GM19452 (cell line): ENCODE measurements at regions not wholly inside any gene's neighbourhood (a gene's known extent, or its start where the extent isn't known, plus 50 kb on each side); places are given as distances from the start of the nearest gene placed in this dataset.

Experiments
- ATAC-seq: cut with Tn5 transposase; IDR thresholded peaks from one replicate; pipeline ENCODE4 v1.9.1; 2021; ENCODE audit not compliant: unreplicated experiment

DNA sequence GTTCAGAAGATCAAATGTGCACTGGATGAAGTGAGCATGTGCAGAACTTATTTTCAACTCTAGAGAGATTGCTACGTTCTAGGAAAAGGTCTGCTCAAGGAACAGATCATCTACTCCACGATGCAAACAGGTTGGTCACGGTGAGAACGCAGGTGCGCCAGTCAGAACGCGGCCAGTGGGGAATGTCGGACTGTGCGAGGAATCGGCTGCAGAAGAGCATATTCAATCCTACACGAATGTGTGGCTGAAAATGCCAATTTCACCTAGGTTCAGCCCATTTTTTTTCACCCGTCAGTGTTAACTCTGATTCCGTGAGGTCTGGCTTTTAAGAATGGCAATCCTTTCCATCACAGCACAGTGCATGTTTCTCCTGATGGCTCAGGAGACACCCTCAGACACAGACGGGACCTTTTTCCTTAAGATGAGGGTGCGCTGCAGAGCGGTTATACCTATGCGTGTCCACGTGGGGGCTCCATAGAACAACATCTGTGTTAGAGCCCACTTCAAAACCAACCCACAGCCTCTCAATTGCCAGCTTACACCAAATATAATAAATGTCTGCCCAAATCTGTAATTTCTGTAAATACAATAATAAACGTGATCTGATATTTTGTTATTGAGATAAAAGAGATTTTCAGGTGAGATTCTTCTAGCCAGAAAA is 250.4 kb downstream of the FOXA2 start:
- peak; percentile 75 for ATAC-seq

DNA sequence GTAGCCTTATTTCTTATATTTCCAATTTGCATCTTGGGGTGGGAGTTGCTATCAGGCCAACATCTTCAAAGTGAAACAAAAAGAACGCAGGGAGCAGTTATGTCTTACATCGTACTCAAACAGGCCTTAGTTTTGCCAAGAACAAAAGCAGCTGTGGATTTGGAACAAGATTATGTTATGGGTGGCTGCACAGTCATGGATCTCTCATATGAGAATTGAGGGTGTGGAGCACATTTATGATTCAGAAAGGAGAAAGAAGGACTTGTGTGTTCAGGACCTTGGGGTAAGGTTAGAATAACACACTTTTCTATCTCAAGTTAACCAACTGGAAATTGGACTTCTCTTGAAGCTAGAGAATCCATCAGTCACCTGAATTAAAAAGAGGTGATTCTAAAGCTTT is 259.9 kb downstream of the FOXA2 start:
- ATAC-seq: no peak

DNA sequence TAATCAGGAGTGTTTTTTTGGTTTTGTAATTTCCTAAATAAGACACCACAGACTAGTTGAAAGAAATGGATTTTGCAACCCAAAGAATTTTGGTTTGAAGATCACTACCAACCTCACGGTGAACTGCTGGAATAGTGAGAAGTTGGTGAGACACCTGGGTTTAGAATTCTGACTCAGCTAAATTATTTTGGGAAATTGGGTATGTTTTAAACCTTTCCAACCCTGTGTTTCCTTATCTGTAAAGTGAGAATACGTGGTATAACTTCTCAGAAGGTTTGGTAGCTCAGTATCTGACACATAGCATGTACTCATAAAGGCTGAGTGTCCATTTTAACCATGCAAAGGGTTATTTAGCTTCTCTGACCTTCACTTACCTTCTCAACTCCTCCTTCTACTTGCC is 261.9 kb downstream of the FOXA2 start:
- no peak for ATAC-seq

DNA sequence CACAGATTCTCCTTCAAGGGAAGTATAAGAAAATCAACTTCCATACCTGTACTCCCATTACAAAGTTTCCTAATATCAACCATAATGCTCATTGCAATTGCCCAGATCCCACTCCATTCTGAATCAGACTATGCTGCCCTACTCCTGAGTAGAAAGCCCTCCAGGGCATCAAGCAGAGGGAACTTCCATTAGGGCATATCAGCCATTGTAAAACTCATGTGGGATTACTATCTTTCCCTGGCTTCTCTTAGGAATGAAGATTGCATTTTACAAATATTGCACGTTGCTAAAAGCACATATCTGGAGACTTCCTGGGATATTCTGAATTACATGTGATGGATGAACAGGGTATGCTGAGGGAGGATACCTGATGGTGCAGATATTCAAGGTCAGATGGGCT is 263.2 kb downstream of the FOXA2 start:
- no peak for ATAC-seq

DNA sequence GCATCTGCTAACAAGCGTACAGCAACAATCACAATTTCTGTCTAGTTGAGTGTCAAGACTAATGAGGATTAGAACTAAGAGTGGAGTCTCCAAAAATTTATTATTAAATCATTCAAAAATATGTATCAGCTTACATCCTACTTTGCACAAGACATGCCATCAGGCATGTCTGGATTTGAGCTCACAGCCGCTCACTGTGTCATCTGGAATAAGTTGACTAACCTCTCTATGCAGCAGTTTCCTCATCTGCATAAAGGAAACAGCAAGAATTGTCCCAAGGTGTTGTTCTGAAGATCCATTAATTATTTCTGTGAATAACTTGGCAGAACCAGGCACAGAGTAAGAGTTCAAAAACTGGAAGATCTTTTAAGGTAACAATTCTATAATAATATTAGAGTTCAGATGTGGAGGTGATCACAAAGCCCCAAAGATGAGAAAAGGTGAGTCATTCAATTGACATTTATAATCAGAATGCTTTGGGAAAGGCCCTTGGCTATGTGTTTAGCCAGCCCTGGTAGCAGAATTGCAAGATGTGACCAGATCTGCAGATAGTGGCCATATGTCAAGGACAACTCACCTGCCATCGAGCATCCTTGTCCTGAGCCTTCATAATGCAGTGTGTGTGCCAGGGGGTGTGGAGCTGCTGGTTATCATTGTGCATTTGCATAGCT is 264.0 kb downstream of the FOXA2 start:
- no peak for ATAC-seq

DNA sequence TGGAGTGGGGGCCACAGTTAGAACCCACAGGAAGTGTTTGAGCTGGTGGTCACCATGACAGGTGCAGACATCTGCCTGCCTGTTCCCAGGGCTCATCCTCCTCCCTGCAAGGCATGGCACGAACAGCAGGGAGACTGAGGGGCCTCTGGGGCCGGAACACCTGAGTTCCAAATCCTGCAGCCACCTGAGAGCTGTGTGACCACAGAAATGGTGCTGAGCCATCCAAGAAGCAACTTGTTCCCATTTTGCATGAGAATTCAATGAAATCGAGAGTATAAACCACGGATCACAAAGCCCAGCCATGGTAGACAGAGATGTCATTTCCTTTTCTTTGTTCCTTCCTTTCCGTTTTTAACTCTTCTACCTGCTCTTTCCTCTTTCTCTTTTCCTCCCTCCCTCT is 268.6 kb downstream of the FOXA2 start:
- ATAC-seq: no peak

DNA sequence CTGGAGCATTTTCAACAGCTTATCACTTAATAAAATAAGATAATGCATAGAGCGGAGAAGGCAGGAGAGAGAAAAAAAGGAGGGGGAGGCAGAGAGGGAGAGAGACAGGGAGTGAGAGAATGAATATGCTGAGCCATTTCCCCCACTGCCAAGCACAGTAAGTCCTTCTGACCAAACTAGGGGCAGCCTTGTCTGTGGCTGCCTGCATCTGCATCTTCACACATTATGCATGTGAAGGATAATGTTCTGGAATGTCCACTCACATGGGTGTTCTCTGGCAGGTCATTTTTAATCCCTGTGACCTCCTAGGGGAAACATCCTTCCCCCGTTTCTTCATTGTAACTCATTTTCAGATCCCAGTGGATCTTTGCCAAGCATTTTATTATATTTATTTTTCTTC is 269.3 kb downstream of the FOXA2 start:
- ATAC-seq: no peak

DNA sequence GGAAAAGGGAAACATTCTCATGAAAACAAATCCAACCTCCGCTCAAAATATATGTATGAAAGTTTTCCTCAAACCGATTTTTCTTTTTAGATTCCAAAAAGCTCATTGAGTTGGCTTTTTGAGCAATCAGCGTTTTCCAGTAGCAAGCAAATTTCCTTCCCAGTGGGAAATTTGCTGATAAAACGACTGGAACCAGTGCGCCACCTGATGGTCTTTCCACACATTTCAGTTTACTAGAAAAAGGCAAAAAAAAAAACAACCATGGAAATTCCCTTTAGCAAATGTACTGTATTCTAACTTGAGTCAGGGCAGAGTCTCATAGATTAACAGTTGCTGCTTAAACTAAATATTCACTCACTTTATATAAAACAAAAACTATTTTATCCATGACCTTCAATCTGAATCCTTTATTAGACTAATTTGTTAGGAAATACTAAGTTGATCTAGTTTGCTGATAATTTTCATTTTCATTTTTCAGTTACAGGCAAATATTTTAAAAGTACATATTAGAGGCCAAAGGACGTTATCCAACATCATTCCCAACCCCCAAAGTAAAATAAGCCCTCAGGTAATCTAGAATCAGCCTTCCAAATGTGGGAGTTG is 271.5 kb downstream of the FOXA2 start:
- ATAC-seq: no peak

DNA sequence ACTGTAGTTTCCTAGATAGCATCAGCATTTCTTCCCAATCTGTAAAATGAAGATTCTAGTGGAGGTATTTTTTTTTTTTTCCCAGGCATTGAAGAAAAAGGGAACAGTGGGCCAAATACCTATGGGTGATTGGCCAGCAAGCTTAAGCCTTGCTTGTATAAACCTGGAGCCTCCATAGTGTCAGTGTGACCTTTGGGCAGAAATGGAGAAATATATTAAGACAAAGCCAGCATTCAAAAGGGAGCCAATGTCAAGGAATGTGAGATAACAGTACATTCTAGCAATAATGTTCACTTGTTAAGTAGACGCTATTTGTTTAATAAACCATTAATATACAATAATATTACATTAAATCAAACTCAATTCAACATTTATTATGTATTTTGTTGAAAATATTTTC is 275.4 kb downstream of the FOXA2 start:
- ATAC-seq: no peak

DNA sequence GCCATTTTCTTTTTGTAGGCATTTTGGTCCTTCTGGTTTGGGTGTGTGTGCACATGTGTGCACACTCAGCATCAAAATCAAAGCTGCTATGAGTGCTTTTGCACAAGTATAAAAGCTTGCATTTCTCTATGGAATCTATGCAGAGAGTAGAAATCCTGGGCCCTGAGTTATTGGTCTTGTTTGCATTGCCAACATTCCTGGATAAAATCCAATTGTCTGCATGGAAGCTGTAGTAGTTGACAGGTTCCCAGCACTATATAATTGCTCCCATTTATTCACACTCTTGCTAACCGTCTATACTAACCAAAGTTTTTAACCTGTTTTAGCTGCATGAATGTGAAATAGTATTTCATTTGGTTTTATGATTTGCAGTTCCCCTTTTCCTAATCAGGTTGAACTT is 277.0 kb downstream of the FOXA2 start:
- ATAC-seq: no peak

DNA sequence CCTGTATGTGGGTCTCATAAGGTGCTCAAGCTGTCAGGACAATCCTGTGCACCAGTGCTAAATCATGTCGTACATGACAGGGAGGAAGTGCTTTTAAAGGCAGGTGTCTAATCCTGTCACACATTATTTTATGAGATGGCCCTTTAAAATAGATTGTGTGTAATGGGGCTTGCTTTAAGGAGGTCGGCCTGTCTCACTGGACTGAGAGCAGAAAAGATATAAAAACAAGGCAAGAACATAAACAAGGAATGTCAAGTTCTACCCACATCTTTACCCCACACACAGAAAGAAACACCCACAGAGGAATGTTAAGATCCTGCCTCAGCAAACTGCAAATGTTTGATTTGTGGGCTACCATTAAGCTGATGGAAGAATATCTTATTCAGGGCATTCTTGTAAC is 279.0 kb downstream of the FOXA2 start:
- no peak for ATAC-seq

DNA sequence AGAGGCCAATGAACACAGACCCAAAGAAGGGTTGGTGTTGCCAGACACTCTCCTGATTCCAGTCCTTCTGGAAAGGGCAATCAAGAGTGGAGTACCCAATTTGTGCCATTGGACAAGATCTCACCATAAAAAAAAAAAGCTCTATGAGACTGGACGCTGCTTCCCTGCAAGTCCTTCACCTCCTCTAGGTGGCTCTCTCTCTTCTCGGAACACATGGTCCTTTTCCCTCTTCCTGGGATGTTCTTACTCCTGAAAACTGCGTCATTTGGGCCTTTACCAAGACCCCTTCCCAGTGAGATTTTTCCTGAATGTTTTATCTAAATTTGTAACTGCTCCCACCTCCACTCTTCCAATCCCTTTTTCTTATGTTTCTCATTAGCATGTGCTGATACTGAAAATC is 280.8 kb downstream of the FOXA2 start:
- no peak for ATAC-seq

DNA sequence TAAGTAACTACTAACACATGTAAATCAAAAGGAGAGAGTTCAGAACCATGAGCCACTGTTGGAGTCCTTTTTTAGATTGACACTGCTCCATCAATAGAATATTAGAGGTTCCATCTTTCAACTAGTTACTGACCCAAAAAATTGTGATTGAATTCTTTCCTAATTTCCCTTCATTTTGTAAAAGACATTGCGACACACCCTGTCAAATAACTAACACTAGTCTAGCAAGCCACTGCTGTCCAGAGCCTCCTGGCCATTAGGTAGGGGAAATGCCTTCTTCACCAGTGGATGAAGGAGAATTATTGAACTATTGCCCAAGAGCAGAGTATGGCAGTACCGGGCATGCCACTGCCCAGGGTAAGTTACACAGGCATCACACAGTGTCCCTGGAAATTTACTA is 282.3 kb downstream of the FOXA2 start:
- ATAC-seq: no peak

DNA sequence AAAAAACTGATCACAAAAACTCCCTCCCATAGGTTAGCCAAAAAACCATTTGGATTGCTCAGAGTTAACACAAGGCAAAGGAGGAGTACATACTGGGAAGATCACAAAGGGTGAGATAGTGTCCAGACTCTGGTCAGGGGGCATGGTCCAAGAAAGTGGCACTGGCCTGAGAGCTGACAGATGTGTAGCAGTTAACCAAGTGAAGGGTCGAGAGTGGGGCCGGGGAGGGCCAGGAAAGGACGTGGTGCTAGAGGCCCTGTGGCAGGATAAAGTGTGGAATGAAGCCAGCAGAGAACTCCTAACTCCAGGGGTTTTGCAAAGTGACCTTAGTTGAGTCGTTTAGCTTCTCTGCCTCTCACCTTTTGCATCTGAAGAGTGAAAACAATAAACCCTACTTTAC is 290.5 kb downstream of the FOXA2 start:
- ATAC-seq: no peak

DNA sequence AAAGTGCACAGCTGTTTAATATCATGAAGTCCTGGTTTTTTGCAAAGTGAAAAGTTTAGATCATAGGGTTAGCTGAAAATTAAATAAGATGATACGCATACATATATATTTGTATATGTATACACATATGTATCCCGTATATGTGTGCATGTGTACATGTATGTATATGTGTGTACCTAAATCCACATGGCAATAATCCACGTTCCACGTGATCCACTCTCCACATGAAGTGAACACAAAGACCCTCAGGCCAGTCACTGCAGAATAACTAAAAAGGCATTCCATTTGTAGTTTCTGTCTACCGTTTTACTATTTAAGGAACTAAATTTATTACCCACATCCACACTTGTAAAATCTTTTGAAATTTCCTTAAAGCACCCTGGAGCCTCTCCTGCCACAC is 294.9 kb downstream of the FOXA2 start:
- no peak for ATAC-seq

DNA sequence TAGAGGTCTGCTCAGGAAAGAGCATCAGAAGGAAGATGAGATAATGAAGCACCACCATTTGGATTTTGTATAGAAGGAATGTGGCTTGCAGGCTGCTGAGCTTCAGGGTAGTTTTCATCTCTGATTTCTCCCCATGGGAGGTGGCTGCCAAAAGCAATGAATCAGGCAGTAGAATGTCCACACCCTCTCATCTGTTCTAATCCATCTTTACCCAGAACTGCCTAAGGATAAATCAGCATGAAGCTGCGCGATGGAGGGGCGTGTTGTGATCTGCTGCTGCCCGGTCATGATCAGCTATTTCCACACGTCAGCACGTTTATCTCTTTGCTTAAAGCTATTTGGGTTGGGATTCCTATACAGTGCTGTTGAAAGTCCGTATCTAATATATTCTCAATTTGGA is 295.4 kb downstream of the FOXA2 start:
- ATAC-seq: no peak

DNA sequence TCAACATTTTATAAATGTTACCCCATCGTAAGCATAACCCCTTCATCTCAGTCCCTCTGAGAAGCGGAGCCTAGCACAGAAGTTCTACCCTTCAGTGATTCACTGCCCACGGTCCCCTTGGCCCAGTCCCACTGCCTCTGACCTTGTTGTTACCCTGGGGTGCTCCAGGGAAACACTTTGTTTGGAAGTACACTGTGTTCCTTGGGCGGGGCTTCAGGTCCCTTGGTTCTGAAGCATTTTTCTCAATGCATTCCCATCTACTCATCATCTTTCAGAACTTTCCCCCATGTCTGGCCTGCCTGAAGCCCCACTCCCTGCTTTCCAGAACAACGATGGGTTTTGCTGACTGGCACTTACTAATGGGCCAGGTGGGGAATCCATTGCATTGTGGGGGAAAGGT is 296.2 kb downstream of the FOXA2 start:
- no peak for ATAC-seq

DNA sequence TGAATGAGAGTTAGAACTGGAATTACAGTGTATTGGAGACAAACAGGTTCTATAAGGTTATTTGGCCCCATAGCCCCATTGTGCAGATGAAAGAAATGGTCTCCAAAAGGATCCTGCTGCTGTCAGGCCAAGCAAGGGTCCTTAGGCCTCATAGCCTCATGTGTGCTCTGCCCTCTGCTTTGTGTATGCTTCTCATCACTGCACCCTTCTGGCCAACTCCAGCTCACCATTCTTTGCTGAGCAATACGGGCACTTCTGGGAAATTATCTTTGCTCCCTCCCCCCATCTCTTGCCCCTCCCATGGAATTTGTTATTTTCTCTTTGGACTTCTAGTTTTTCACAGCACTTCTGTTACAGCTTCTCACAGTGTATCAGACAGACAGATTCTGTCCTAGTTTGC is 298.8 kb downstream of the FOXA2 start:
- ATAC-seq: no peak

DNA sequence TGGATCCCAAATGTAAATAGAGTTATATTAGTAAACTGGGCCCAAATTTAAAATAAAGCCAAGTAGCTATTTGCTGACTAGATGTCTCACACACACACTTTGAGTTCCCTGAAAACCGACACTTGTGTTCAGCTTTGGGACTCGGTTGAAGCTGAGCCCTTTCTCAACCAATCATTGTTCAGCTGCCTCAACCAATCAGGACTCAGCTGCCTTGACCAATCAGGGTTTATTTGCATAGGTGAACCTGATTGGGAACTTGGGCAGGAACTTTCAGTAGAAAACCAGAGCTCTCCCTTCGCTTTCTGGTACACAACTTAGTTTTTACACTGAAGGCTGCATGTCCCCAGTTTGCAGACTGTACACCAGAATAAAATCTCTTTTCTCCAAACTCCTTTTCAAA is 301.7 kb downstream of the FOXA2 start:
- ATAC-seq: no peak

DNA sequence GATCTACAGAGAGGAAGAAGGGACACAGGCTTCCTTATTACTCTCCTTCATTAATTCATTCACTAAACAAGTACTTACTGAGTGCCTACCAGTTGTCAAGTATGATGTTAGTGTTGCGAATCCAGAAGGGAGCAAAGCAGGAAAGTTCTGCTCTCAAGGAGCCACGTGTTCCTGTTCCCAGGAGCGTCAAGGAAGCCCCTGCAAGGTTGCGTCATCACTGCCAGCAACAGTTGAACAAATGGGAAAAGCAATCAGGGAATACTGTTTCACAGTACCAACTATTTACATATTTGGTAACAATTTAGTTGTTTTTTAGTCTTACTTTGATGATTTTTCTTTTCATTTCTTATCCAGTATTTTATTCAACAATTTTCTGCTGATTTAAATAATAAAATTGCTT is 310.0 kb downstream of the FOXA2 start:
- ATAC-seq: no peak

DNA sequence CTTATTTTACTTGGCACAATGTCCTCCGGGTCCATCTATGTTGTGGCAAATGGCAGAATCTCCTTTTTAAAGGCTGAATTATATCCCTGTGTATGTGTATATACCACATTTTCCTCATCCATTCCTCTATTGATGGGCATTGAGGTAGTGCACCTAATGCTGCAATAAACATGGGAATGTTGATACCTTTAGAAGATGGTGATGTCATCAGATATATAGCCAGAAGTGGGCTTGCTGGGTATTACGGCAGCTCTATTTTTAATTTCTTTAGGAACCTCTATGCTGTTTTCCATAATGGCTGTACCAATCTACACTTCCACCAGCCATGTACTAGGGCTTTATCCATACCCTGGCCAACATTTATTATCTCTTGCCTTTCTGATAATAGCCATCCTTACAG is 315.7 kb downstream of the FOXA2 start:
- no peak for ATAC-seq

DNA sequence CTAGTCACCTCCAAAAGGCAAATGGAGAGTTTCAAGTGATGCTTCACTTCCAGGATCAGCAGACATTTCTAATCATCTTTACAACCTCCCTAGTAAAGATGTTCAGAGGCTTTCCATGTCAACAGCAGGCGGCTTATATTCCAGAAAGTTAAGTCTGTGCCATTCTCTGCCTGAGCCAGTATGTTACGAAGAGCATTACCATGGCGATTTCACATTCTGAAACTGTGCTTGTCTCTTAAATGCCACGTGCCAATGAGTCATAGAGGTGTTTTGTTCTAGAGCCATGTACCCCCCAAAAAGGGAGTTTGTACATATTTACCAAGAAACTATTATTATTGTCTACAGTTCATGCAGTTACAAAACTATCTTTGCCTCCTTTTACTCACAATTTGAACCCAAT is 319.5 kb downstream of the FOXA2 start:
- no peak for ATAC-seq

DNA sequence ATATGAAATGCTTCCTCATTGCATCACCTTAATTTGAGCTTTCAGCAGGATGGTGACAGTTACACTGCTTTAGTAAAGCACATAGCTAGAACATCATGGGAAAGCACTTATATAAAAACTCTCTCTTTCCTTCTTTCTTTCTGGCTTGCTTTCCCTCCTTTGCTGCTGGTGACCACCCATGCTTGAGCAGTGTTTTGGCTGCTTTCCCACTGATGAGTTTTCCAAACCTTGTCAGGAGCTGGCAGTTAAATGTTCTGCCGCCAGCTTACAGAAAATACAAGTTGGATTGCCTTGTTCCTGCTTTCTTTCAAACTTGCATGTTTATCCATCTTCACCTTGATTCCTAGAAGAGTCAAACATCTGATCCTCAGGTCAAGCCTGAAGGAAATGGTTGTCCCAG is 323.9 kb downstream of the FOXA2 start:
- no peak for ATAC-seq
